ENCODE measurements at regions not wholly inside any gene's neighbourhood (a gene's known extent, or its start where the extent isn't known, plus 50 kb on each side); places are given as distances from the start of the nearest gene placed in this dataset.

DNA sequence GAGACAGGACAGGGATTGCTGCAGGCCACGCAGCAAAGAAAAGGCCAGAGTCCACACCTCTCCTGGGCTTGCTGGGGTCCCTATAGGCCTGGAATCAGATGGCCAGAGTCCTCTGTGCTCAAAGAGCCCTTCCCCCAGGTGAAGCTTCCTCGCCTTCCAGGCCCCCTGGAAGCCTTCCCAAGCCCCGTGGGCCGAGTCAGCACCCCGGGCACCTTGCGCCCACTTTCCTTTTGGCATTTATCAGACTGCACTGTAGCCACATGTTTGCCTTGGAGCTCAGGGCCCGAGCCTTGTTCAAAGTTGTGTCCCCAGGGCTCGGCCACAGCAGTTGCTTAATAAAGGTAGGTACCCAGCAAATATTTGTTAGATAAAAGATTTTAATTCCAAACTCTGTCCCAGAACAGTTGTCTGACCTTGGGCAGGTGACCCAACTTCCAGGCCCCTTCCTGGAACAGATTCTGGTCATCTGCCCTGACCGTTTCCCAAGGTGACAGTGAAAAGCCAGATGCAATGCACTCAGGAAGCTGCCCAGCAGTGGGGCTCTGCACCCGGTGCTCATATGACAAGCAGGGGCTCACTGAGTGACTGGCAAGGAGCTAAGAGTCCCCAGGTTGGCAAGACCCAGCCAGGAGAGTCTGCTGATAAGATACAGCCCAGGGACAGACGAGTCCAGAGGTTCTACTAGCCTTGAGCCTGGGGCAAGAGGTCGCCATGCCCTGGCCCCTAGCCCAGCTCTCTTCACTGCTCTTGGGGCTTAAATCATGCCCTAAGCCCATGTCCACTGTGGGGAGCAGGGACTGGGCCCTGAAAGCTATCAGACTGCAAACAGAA lies 81.2 kb downstream of the PITPNM2 start:
- in situ Hi-C loops (cut with MboI; ENCODE audit: low pct_unique_long_range_greater_than_20kb, low sequenced_read_pairs, unreplicated experiment), result no loop called here
- TF ChIP-seq, protein P1, sequence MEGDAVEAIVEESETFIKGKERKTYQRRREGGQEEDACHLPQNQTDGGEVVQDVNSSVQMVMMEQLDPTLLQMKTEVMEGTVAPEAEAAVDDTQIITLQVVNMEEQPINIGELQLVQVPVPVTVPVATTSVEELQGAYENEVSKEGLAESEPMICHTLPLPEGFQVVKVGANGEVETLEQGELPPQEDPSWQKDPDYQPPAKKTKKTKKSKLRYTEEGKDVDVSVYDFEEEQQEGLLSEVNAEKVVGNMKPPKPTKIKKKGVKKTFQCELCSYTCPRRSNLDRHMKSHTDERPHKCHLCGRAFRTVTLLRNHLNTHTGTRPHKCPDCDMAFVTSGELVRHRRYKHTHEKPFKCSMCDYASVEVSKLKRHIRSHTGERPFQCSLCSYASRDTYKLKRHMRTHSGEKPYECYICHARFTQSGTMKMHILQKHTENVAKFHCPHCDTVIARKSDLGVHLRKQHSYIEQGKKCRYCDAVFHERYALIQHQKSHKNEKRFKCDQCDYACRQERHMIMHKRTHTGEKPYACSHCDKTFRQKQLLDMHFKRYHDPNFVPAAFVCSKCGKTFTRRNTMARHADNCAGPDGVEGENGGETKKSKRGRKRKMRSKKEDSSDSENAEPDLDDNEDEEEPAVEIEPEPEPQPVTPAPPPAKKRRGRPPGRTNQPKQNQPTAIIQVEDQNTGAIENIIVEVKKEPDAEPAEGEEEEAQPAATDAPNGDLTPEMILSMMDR (IDR thresholded peaks at IDR 0.05; ENCODE audit: extremely low read depth, insufficient read depth, missing control alignments), result no peak
- no peak for DNase-seq (ENCODE audit: low spot score)

DNA sequence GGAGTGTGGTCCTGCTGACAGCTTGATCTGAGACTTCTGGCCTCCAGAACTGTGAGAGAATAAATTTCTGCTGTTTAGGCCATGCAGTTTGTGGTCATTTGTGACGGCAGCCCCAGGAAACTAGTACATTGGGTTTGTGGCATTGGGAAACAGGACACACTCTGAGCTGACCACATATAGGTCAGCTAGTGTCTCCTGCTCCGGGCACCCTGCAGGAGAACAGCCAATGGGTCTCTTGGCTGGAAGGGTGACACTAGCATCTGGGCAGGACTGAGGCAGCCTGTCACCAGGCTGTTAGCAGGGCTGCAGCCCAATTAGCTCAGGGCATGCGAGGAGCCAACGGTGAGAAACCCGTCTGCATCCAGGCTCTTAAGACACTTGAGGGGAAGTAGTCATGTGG lies 83.2 kb downstream of the PITPNM2 start:
- no peak for DNase-seq (ENCODE audit: low spot score)
- in situ Hi-C loops (cut with MboI; ENCODE audit: low pct_unique_long_range_greater_than_20kb, low sequenced_read_pairs, unreplicated experiment), result no loop called here
- TF ChIP-seq, protein P1 (IDR thresholded peaks at IDR 0.05; ENCODE audit: extremely low read depth, insufficient read depth, missing control alignments), result no peak

DNA sequence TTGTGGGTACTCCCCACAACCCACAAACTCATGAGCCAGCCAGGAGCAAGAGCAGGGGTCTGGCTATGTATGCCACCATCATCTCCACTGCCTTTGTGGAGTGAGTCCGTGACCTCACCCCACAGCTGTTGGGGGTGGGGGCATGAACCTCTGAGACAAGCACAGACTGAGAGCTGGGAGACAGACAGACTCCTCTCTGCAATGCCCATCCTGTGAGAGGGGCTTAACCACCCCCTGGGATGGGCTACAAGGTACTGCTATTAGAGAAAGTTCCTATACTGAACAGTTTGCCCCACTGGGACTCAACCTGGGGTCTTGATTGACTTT lies 84.5 kb downstream of the PITPNM2 start:
- in situ Hi-C loops (cut with MboI; ENCODE audit: low pct_unique_long_range_greater_than_20kb, low sequenced_read_pairs, unreplicated experiment), result no loop called here
- DNase-seq (ENCODE audit: low spot score), result no peak
- TF ChIP-seq, protein P1 (IDR thresholded peaks at IDR 0.05; ENCODE audit: extremely low read depth, insufficient read depth, missing control alignments), result no peak

DNA sequence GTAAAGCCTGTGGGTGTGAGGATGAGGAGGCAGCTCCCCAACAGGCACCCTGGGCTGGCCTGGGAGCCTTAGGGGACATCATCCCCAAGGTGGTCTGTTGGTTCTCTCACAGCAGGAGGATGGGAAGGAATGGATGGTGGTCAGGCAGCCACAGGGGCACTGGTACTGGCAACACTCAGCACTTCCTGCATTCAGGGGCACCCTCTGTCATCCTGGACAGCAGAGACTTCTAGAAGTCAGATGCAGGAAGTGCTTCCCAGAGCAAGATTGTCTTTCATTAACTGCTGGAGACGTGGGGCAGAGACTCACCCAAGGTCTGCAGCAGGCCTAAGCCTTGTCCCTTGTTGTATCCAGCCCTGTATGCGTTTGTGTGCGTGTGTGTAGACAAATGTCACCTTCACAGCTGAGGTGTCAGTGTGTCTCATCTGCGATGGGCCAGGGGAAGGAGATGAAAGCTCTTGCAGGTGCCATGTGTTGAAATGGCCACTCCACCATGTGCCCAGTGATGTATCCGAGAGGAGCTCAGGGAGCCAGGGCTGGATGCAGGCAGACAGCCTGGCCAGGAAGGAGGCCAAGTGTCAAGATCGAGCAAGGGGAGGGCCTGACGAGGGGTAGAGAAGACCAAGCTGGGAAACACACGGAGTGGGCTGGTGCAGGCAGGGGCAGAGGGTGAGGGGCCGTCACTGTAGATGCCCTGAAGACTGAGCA lies 85.1 kb downstream of the PITPNM2 start:
- in situ Hi-C loops (cut with MboI; ENCODE audit: low pct_unique_long_range_greater_than_20kb, low sequenced_read_pairs, unreplicated experiment), result no loop called here
- DNase-seq (ENCODE audit: low spot score), result no peak
- TF ChIP-seq, protein P1 (IDR thresholded peaks at IDR 0.05; ENCODE audit: extremely low read depth, insufficient read depth, missing control alignments), result no peak

DNA sequence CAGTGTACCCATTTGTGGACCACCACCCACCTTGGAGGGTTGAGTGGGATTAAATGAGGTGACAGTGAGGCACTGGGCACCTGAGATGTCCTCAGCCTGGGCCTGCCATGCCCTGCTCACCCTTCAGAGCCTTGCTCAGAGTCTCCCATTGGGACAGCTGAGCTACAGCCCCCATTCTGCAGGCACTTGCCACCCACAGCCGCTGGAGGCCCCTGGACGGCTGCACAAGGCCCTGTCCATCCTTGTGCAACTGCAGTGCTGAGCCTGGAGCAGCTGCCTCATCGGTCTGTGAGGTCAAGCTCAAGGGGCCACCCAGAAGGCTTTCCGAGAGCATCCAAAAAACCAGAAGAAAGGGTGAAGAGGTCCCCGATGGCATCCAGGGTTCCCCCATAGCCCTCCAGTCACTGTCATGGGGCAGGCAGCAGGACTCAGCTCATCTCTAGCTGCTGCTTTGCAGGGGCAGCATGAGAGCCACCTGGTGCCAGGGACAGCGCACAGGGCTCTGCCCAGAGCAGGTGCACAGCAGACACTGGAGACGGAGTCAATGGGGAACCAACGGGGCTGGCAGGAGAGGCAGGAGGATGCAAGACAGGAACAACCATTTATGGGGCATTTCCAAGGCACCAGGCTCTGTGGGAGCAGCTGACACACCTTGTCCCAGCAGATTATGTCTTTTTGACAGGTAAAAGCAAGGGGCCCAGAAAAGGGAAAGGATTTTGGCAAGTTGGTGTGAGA lies 84.6 kb downstream of the ARL6IP4 start:
- DNase-seq (ENCODE audit: low spot score), result no peak
- in situ Hi-C loops (cut with MboI; ENCODE audit: low pct_unique_long_range_greater_than_20kb, low sequenced_read_pairs, unreplicated experiment), result no loop called here
- TF ChIP-seq, protein P1 (IDR thresholded peaks at IDR 0.05; ENCODE audit: extremely low read depth, insufficient read depth, missing control alignments), result peak; percentile 9

DNA sequence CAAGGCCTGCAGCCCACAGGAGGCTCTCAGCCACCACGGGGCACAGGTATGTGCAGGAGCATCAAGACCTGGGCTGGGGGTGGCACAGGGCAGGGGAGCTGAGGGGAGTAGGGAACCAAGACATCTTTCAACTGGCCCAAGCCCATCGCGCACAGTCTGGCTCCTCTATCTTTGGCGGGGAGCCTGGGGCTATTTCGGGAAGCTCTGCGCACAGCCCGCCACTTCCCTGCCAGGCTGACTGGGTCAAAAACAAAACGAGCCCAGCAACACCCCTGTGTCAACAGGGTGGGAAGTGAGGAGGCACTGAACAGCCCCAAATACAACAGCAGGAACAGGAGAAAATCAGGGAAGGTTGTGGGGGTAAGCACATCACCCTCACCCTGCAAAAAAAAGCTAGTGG lies 83.9 kb downstream of the ARL6IP4 start:
- DNase-seq (ENCODE audit: low spot score), result no peak
- TF ChIP-seq, protein P1 (IDR thresholded peaks at IDR 0.05; ENCODE audit: extremely low read depth, insufficient read depth, missing control alignments), result no peak
- in situ Hi-C loops (cut with MboI; ENCODE audit: low pct_unique_long_range_greater_than_20kb, low sequenced_read_pairs, unreplicated experiment), result no loop called here

Measured in GM13977 (cell line).